GM12878 (cell line): ENCODE measurements at regions not wholly inside any gene's neighbourhood (a gene's known extent, or its start where the extent isn't known, plus 50 kb on each side); places are given as distances from the start of the nearest gene placed in this dataset.

Experiments used
- ATAC-seq: fragments of 200-7000 bp; cut with Tn5 transposase; 3 replicates; pipeline ENCODE4 v1.9.1; 2020; ENCODE audit warnings: mild to moderate bottlenecking, moderate library complexity
- BruUV-seq: library from RNA; stranded (reverse); fragments of 400-500 nt; replicated peaks from 2 replicates; lab custom pipeline; 2021; lab: Mats Ljungman, UMichigan
- CTCF ChIA-PET: fragments of 300-600 bp; sonication (Branson Sonifier 250); formaldehyde crosslinking; extraction: SDS; loops from one replicate; lab custom pipeline; 2021; ENCODE audit warnings: inconsistent platforms; lab: Yijun Ruan, JAX
- POLR2A ChIA-PET: fragments of 350-600 bp; formaldehyde crosslinking; extraction: SDS; loops from one replicate; lab custom pipeline; 2021; ENCODE audit warnings: inconsistent platforms; lab: Charles Lee
- RAD21 ChIA-PET: fragments of 300-600 bp; sonication (Branson Sonifier 250); formaldehyde crosslinking; loops from one replicate; lab custom pipeline; 2023; ENCODE audit warnings: antibody characterized with exemption; ENCODE audit not compliant: unreplicated experiment; lab: Charles Lee
- SMC1A ChIA-PET: fragments of 300-600 bp; sonication (Branson Sonifier 250); formaldehyde crosslinking; loops from one replicate; lab custom pipeline; 2023; ENCODE audit not compliant: unreplicated experiment, uncharacterized antibody; lab: Charles Lee
- DNase-seq: peaks from one replicate; pipeline ENCODE4 v3.0.0-alpha.2; 2011; ENCODE audit warnings: low read depth, low spot score
- FAIRE-seq: peaks from 3 replicates; lab custom pipeline; 2011; peaks lifted over from hg19 to GRCh38; lab: Jason Lieb, UNC
- H2AFZ ChIP-seq: 2 replicates; pipeline ENCODE4 v1.6.0; 2011; ENCODE audit warnings: low read depth, low read length, control low read depth; ENCODE audit not compliant: control insufficient read depth
- H3K27ac ChIP-seq: 2 replicates; pipeline ENCODE4 v1.5.1; 2011; ENCODE audit warnings: control low read depth; ENCODE audit not compliant: control insufficient read depth, insufficient read depth
- H3K27me3 ChIP-seq, 2 experiments: replicated peaks in 1 of 2; 2 replicates each; pipeline versions ENCODE4 v1.6.0 to v1.6.1; 2011; ENCODE audit warnings: low read length in 1 of 2; ENCODE audit not compliant: control insufficient read depth in 2 of 2, insufficient read depth in 2 of 2
- H3K36me3 ChIP-seq, 2 experiments: 2 replicates each; pipeline ENCODE4 v1.5.1; 2011; ENCODE audit warnings: low read length in 1 of 2; ENCODE audit not compliant: control insufficient read depth in 2 of 2, insufficient read depth in 2 of 2
- H3K4me1 ChIP-seq: 2 replicates; pipeline ENCODE4 v1.6.1; 2011; ENCODE audit warnings: mild to moderate bottlenecking, low read length, moderate library complexity, mixed read lengths; ENCODE audit not compliant: control insufficient read depth, insufficient read depth
- H3K4me2 ChIP-seq: 2 replicates; pipeline ENCODE4 v1.6.0; 2011; ENCODE audit warnings: control low read depth; ENCODE audit not compliant: control insufficient read depth, insufficient read depth
- H3K4me3 ChIP-seq: fragments of 200-600 bp; sonication (generic); 2 replicates; pipeline ENCODE4 v1.5.1; 2016
- H3K79me2 ChIP-seq: 2 replicates; pipeline ENCODE4 v1.6.0; 2011; ENCODE audit warnings: low read length; ENCODE audit not compliant: control insufficient read depth, insufficient read depth
- H3K9ac ChIP-seq: 2 replicates; pipeline ENCODE4 v1.8.0; 2011; ENCODE audit warnings: low read length, control low read depth, mixed read lengths; ENCODE audit not compliant: control insufficient read depth, insufficient read depth
- H3K9me3 ChIP-seq: replicated peaks from 3 replicates; pipeline ENCODE4 v1.5.1; 2011; ENCODE audit warnings: mild to moderate bottlenecking, low read length; ENCODE audit not compliant: control insufficient read depth, insufficient read depth
- H4K20me1 ChIP-seq: 2 replicates; pipeline ENCODE4 v1.6.0; 2011; ENCODE audit not compliant: control insufficient read depth, insufficient read depth
- CHD1 ChIP-seq: IDR thresholded peaks from 2 replicates; pipeline ENCODE4 v1.6.1; 2012; ENCODE audit warnings: low read depth, low read length, improper control_type of control experiment
- NRF1 ChIP-seq: conservative IDR thresholded peaks from 2 replicates; pipeline ENCODE4 v1.6.1; 2011; ENCODE audit warnings: mild to moderate bottlenecking, low read depth, low read length, improper control_type of control experiment
- PML ChIP-seq: IDR thresholded peaks from 2 replicates; pipeline ENCODE4 v1.6.1; 2012; ENCODE audit warnings: low read length, inconsistent platforms
- SMC3 ChIP-seq: IDR thresholded peaks from 2 replicates; pipeline ENCODE4 v1.6.1; 2011; ENCODE audit warnings: low read length, improper control_type of control experiment, borderline replicate concordance
- TBL1XR1 ChIP-seq: IDR thresholded peaks from 2 replicates; pipeline ENCODE4 v1.6.1; 2012; ENCODE audit warnings: low read depth, low read length, improper control_type of control experiment
- TCF3 ChIP-seq: IDR thresholded peaks from 2 replicates; pipeline ENCODE4 v1.6.1; 2012; ENCODE audit warnings: low read depth, mild to moderate bottlenecking, low read length, borderline replicate concordance; ENCODE audit not compliant: insufficient read depth
- ZNF384 ChIP-seq: IDR thresholded peaks from 2 replicates; pipeline ENCODE4 v1.6.1; 2012; ENCODE audit warnings: low read depth, mild to moderate bottlenecking, low read length, improper control_type of control experiment, borderline replicate concordance
- ZZZ3 ChIP-seq: IDR thresholded peaks from 2 replicates; pipeline ENCODE4 v1.6.1; 2011; ENCODE audit warnings: low read depth; ENCODE audit not compliant: control insufficient read depth, insufficient read length
- WGBS: methylation state at CpG from one replicate; pipeline ENCODE4 v1.1.6; 2016; ENCODE audit warnings: low lambda C conversion rate; ENCODE audit not compliant: insufficient replicate concordance, insufficient coverage; ENCODE audit errors: missing lambda C conversion rate; 5-methylcytosine and 5-hydroxymethylcytosine counted together
- in situ Hi-C: fragments of 300-500 bp; cut with MboI; formaldehyde crosslinking; loops from 9 replicates; pipeline ENCODE4 v1.14.3; 2018; ENCODE audit warnings: mixed read lengths
- intact Hi-C: fragments of 100-400 bp; cut with micrococcal nuclease; formaldehyde crosslinking; loops from one replicate; pipeline ENCODE4 v1.14.2; 2022; ENCODE audit not compliant: unreplicated experiment
- TF ChIP-seq, protein P1 (sequence below): fragments of 450-650 bp; IDR thresholded peaks from 2 replicates; pipeline ENCODE4 v1.6.1; 2018; ENCODE audit warnings: mild to moderate bottlenecking, low read depth, moderate library complexity; ENCODE audit not compliant: partially characterized antibody

DNA sequence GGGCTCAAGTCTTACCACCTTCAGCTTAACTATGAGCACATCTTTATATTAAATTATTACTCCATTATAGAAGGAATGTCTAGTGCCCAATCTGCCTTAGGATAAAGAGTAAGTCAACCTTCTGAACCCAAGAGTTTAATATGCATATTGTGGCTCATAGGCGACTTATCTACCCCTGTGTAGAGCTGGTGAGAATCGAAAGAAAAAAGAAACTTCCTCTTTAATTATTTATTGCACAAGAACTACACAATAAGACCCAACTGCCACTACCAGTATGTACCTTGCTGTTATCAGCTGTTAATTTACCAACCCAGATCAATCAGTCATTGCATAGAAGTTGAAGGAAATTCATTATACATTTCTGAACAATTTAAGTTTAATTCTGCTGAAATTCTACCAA, 329.1 kb upstream of the SLC24A2 start:
- ChIA-PET CTCF (no interaction called here), SMC1A (no interaction called here), POLR2A (no interaction called here), RAD21 (no interaction called here)
- in situ Hi-C loops (no loop called here), intact Hi-C loops (no loop called here)
- ATAC-seq = no peak
- FAIRE-seq = no peak
- Histone ChIP-seq H3K4me3 (no peak overlapping the region), H3K36me3 (no peaks in the 10 kb centered on the region), H4K20me1 (no peaks in the 10 kb centered on the region), H3K4me1 (no peaks in the 10 kb centered on the region), H3K9ac (no peak overlapping the region), H3K27ac (no peak overlapping the region), H3K9me3 (no peaks in the 10 kb centered on the region), H3K27me3 (no peaks in the 10 kb centered on the region), H2AFZ (no peak overlapping the region), H3K4me2 (no peak overlapping the region), H3K79me2 (no peaks in the 10 kb centered on the region)
- no peak for TF ChIP-seq TCF3
- no peak for TF ChIP-seq ZZZ3
- DNase-seq = no peak
- WGBS = 0% methylated on average over 2 of the region's 2 CpGs
- BruUV-seq = no TSS peak

DNA sequence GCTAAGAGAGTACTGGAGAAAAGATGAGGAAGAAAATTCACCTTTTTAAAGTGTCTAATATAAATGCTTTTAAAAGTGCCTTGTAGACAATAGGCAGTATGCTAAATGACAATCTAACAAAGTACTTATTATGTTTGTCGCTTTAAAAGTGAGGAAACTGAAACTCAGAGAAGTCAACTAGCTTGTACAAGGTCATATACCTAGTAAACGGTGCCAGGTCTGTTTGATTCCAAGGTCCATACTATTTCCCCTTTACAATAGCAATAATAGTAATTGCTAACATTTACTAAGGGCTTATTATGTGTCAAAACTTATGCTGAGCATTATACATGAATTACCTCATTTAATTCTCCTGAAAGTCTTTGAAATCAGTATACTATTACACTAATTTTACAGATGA, 328.6 kb upstream of the SLC24A2 start:
- Histone ChIP-seq H4K20me1 (no peaks in the 10 kb centered on the region), H3K4me3 (no peak overlapping the region), H2AFZ (no peak overlapping the region), H3K4me1 (no peaks in the 10 kb centered on the region), H3K27me3 (no peaks in the 10 kb centered on the region; a peak in 1 of 4 replicates), H3K4me2 (no peak overlapping the region), H3K9ac (no peak overlapping the region), H3K36me3 (no peaks in the 10 kb centered on the region), H3K27ac (no peak overlapping the region), H3K79me2 (no peaks in the 10 kb centered on the region), H3K9me3 (no peaks in the 10 kb centered on the region)
- CTCF ChIA-PET = no interaction called here
- BruUV-seq = no TSS peak
- RAD21 ChIA-PET = no interaction called here
- intact Hi-C loops = no loop called here
- ATAC-seq = no peak
- no peak for TF ChIP-seq PML
- no peak for TF ChIP-seq CHD1
- no peak for TF ChIP-seq ZNF384
- no peak for TF ChIP-seq NRF1
- TF ChIP-seq TBL1XR1 = no peak
- TF ChIP-seq, protein P1, sequence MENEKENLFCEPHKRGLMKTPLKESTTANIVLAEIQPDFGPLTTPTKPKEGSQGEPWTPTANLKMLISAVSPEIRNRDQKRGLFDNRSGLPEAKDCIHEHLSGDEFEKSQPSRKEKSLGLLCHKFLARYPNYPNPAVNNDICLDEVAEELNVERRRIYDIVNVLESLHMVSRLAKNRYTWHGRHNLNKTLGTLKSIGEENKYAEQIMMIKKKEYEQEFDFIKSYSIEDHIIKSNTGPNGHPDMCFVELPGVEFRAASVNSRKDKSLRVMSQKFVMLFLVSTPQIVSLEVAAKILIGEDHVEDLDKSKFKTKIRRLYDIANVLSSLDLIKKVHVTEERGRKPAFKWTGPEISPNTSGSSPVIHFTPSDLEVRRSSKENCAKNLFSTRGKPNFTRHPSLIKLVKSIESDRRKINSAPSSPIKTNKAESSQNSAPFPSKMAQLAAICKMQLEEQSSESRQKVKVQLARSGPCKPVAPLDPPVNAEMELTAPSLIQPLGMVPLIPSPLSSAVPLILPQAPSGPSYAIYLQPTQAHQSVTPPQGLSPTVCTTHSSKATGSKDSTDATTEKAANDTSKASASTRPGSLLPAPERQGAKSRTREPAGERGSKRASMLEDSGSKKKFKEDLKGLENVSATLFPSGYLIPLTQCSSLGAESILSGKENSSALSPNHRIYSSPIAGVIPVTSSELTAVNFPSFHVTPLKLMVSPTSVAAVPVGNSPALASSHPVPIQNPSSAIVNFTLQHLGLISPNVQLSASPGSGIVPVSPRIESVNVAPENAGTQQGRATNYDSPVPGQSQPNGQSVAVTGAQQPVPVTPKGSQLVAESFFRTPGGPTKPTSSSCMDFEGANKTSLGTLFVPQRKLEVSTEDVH = no peak
- TF ChIP-seq SMC3 = no peak
- POLR2A ChIA-PET = no interaction called here
- WGBS = 0% methylated on average over 2 of the region's 2 CpGs
- no peak for DNase-seq
- SMC1A ChIA-PET = no interaction called here
- in situ Hi-C loops = no loop called here
- no peak for FAIRE-seq
